Gastrocnemius medialis (tissue), 4 donors: ENCODE measurements at regions not wholly inside any gene's neighbourhood (a gene's known extent, or its start where the extent isn't known, plus 50 kb on each side); places are given as distances from the start of the nearest gene placed in this dataset.

ENCODE experiments used
- CTCF ChIP-seq, 5 experiments: fragments of 450-650 bp in 3 of 5; fragments of 200-600 bp in 2 of 5; sonication (generic) in 2 of 5; IDR thresholded peaks in 4 of 5; conservative IDR thresholded peaks in 1 of 5; 1 replicate in 4 of 5; 2 replicates in 1 of 5; pipeline ENCODE4 v1.5.1; 2016 to 2019; ENCODE audit warnings: antibody characterized with exemption in 5 of 5, mild to moderate bottlenecking in 3 of 5, moderate library complexity in 3 of 5
- POLR2A ChIP-seq, 2 donors: fragments of 450-650 bp; IDR thresholded peaks; one replicate each; pipeline ENCODE4 v1.6.1; 2017; ENCODE audit warnings: antibody characterized with exemption in 2 of 2, mild to moderate bottlenecking in 2 of 2, moderate library complexity in 2 of 2

GRCh38 chr3:163058031-163058854, 1561.6 kb downstream of the OTOL1 start:
- TF ChIP-seq CTCF (IDR thresholded peaks at IDR 0.05 in 4 of 5, conservative IDR thresholded peaks at IDR 0.05 in 1 of 5): no peak
- no peak for TF ChIP-seq POLR2A (IDR thresholded peaks at IDR 0.05)
